ENCODE measurements at regions not wholly inside any gene's neighbourhood (a gene's known extent, or its start where the extent isn't known, plus 50 kb on each side); places are given as distances from the start of the nearest gene placed in this dataset.

- TF ChIP-seq EZH2 (IDR thresholded peaks at IDR 0.05; ENCODE audit: borderline replicate concordance, low read length) (no peak), CTCF (IDR thresholded peaks at IDR 0.05; ENCODE audit: low read length) (no peak)
Measured at GRCh38 chr3:168996622-168997021, 666.9 kb downstream of the MECOM start.
